Right lobe of liver (tissue), 6 donors: ENCODE measurements at regions not wholly inside any gene's neighbourhood (a gene's known extent, or its start where the extent isn't known, plus 50 kb on each side); places are given as distances from the start of the nearest gene placed in this dataset.

Source experiments
- ATAC-seq, 4 donors: fragments of 200-7000 bp; cut with Tn5 transposase; one replicate each; pipeline ENCODE4 v1.9.1; 2020; ENCODE audit warnings: mild to moderate bottlenecking in 4 of 4, moderate library complexity in 4 of 4
- DNase-seq, 3 donors: peaks; one replicate each; pipeline ENCODE4 v3.0.0-alpha.2; 2020
- H3K27ac ChIP-seq, 3 donors: fragments of 200-600 bp; one replicate each; pipeline ENCODE4 v1.8.0; 2022
- H3K27me3 ChIP-seq, 2 donors: fragments of 200-600 bp; one replicate each; pipeline ENCODE4 v1.8.0; 2022
- H3K36me3 ChIP-seq, 4 donors: fragments of 200-600 bp; sonication (generic) in 1 of 4; one replicate each; pipeline versions ENCODE4 v1.5.1 to v1.8.0; 2017 to 2022; ENCODE audit warnings: control low read depth in 1 of 4
- H3K4me1 ChIP-seq, 4 donors: fragments of 200-600 bp; sonication (generic) in 1 of 4; one replicate each; pipeline versions ENCODE4 v1.5.1 to v1.8.0; 2017 to 2022; ENCODE audit warnings: control low read depth in 1 of 4
- H3K4me3 ChIP-seq, 3 donors: fragments of 200-600 bp; one replicate each; pipeline ENCODE4 v1.8.0; 2022
- H3K9me3 ChIP-seq, 4 donors: fragments of 200-600 bp; sonication (generic) in 1 of 4; one replicate each; pipeline versions ENCODE4 v1.5.1 to v1.8.0; 2017 to 2022; ENCODE audit warnings: control low read depth in 1 of 4
- CTCF ChIP-seq, 4 donors: fragments of 200-600 bp in 3 of 4; fragments of 450-650 bp in 1 of 4; IDR thresholded peaks; one replicate each; pipeline versions ENCODE4 v1.5.1 to v1.8.0; 2016 to 2022; ENCODE audit warnings: antibody characterized with exemption in 4 of 4, mild to moderate bottlenecking in 2 of 4
- POLR2A ChIP-seq: fragments of 450-650 bp; IDR thresholded peaks from one replicate; pipeline ENCODE4 v1.6.1; 2017; ENCODE audit warnings: antibody characterized with exemption, mild to moderate bottlenecking
- WGBS: methylation state at CpG from one replicate; pipeline ENCODE4 v1.1.6; 2018; ENCODE audit warnings: low coverage, low lambda C conversion rate; ENCODE audit not compliant: insufficient coverage; ENCODE audit errors: missing lambda C conversion rate; 5-methylcytosine and 5-hydroxymethylcytosine counted together
- intact Hi-C, 2 donors: fragments of 100-400 bp; cut with DNase I; formaldehyde crosslinking; loops; one replicate each; pipeline versions ENCODE4 v1.11.2 to v1.14.1; 2022
- donor health status: DM: no; HTN: yes; CAD: no.
- donor health status: DM: no; HTN: no; CAD: no.
- donor health status: DM: no; HTN: no; CAD: no.
- donor health status: DM: no; HTN: yes; CAD: no.
- donor health status: DM: no; HTN: yes; CAD: no.

- ATAC-seq (no peak), DNase-seq (no peak)
- Histone ChIP-seq H3K27me3 (no peaks in the 10 kb centered on the region), H3K36me3 (no peaks in the 10 kb centered on the region), H3K27ac (no peak overlapping the region), H3K4me3 (no peak overlapping the region), H3K4me1 (no peaks in the 10 kb centered on the region), H3K9me3 (no peaks in the 10 kb centered on the region)
- TF ChIP-seq POLR2A, result no peak
- no peak for TF ChIP-seq CTCF (IDR thresholded peaks at IDR 0.05)
- WGBS, result 100% methylated on average over 2 of the region's 2 CpGs
- intact Hi-C loops, result no loop called here
These were observed 74.6 kb downstream of the TRIM42 start for GRCh38 chr3:140752499-140752898.

GRCh38 chr3:140753865-140754754 lies 76.2 kb downstream of the TRIM42 start:
- H3K36me3 ChIP-seq, result no peaks in the 10 kb centered on the region
- no peak for TF ChIP-seq CTCF (IDR thresholded peaks at IDR 0.05)
- no peak for TF ChIP-seq POLR2A
- no peaks in the 10 kb centered on the region for H3K4me1 ChIP-seq
- WGBS, result 54% methylated on average over 3 of the region's 4 CpGs
- no peak overlapping the region for H3K4me3 ChIP-seq
- no peaks in the 10 kb centered on the region for H3K9me3 ChIP-seq
- no peak for ATAC-seq
- no peak overlapping the region for H3K27ac ChIP-seq
- H3K27me3 ChIP-seq, result no peaks in the 10 kb centered on the region
- intact Hi-C loops, result no loop called here
- DNase-seq, result no peak

GRCh38 chr3:140754936-140755335 lies 77.1 kb downstream of the TRIM42 start:
- ATAC-seq (no peak), DNase-seq (no peak)
- Histone ChIP-seq H3K9me3 (no peaks in the 10 kb centered on the region), H3K36me3 (no peaks in the 10 kb centered on the region), H3K4me3 (no peak overlapping the region), H3K4me1 (no peaks in the 10 kb centered on the region), H3K27me3 (no peaks in the 10 kb centered on the region), H3K27ac (no peak overlapping the region)
- intact Hi-C loops, result no loop called here
- TF ChIP-seq POLR2A (no peak), CTCF (IDR thresholded peaks at IDR 0.05) (no peak)
- 65% methylated on average over 7 of the region's 8 CpGs for WGBS

GRCh38 chr3:140756240-140757016 lies 78.6 kb downstream of the TRIM42 start:
- DNase-seq (no peak), ATAC-seq (no peak)
- Histone ChIP-seq H3K9me3 (no peaks in the 10 kb centered on the region), H3K27ac (no peak overlapping the region), H3K27me3 (no peaks in the 10 kb centered on the region), H3K4me1 (no peaks in the 10 kb centered on the region), H3K4me3 (no peak overlapping the region), H3K36me3 (no peaks in the 10 kb centered on the region)
- WGBS, result 31% methylated on average over 1 of the region's 1 CpG
- TF ChIP-seq CTCF (IDR thresholded peaks at IDR 0.05) (no peak), POLR2A (no peak)
- intact Hi-C loops, result no loop called here
